Heart left ventricle (tissue), 13 donors: ENCODE measurements at regions not wholly inside any gene's neighbourhood (a gene's known extent, or its start where the extent isn't known, plus 50 kb on each side); places are given as distances from the start of the nearest gene placed in this dataset.

Source experiments
- POLR2A ChIP-seq, 2 donors: fragments of 450-650 bp; IDR thresholded peaks; one replicate each; pipeline ENCODE4 v1.6.1; 2017; ENCODE audit warnings: antibody characterized with exemption in 2 of 2, mild to moderate bottlenecking in 2 of 2, moderate library complexity in 2 of 2
- TF ChIP-seq, protein P1 (sequence below), 12 donors: fragments of 200-600 bp; sonication (generic) in 4 of 12; IDR thresholded peaks; one replicate each; pipeline versions ENCODE4 v1.5.0 to v1.8.0; 2018 to 2022; ENCODE audit warnings: antibody characterized with exemption in 12 of 12, mild to moderate bottlenecking in 5 of 12
- donor health status: ischemic (EF 13 %, LVEDD 7.1; RV severe dilation, severe dysfunction).
- donor health status: DM: no; HTN: yes; CAD: no.
- donor health status: DM: no; HTN: no; CAD: no.
- donor health status: ischemic (EF 25% LVEDD 6.9; RV normal size, moderate dysfunction).
- donor health status: ischemic (EF 25% LVEDD 5.7; RV mildly dilated, moderate dysfunction).
- donor health status: ischemic (EF 35%, LVEDD 5.7; RV mildly dilated, moderate dysfunction).
- donor health status: nonischemic (EF 11% LVEDD 7.7; RV severe dilation, severe dysfunction).
- donor health status: DM: yes; HTN: yes; CAD: no.
- donor health status: PGD.
- donor health status: ischemic (EF 29% LVEDD 5.4; RV normal size, mild dysfunction).
- donor health status: nonischemic (EF 23%, LVEDD 6.1; RV moderate dilation, normal function).

DNA sequence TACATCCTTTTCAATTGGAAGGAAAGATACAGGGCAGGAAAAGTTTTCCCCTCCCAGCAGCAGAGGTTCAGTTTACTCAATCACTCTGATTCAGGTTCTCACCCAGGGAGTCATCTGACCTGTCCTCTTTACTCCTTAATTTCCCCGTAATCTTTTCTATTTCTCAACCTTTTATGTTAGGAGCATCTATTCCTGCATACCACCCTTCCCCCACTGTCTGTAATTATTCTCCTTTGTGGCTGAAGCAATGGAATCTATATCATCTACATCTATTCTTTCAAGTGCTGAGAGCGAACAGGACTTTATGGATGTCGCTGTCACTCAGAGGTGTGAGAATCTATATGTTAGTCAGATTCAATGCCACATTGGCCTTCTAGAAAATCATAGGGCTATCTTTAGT is 175.2 kb downstream of the NOL4 start:
- TF ChIP-seq, protein P1, sequence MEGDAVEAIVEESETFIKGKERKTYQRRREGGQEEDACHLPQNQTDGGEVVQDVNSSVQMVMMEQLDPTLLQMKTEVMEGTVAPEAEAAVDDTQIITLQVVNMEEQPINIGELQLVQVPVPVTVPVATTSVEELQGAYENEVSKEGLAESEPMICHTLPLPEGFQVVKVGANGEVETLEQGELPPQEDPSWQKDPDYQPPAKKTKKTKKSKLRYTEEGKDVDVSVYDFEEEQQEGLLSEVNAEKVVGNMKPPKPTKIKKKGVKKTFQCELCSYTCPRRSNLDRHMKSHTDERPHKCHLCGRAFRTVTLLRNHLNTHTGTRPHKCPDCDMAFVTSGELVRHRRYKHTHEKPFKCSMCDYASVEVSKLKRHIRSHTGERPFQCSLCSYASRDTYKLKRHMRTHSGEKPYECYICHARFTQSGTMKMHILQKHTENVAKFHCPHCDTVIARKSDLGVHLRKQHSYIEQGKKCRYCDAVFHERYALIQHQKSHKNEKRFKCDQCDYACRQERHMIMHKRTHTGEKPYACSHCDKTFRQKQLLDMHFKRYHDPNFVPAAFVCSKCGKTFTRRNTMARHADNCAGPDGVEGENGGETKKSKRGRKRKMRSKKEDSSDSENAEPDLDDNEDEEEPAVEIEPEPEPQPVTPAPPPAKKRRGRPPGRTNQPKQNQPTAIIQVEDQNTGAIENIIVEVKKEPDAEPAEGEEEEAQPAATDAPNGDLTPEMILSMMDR (IDR thresholded peaks at IDR 0.05): no peak
- TF ChIP-seq POLR2A (IDR thresholded peaks at IDR 0.05): no peak
